ENCODE measurements at regions not wholly inside any gene's neighbourhood (a gene's known extent, or its start where the extent isn't known, plus 50 kb on each side); places are given as distances from the start of the nearest gene placed in this dataset.
"Not testable (repeated sequence)": the region's sequence is repeated elsewhere in the genome, so short reads cannot be mapped to it uniquely, and the experiment has no call there.

GRCh38 chr10:105763611-105764010 lies 1122.5 kb downstream of the SORCS3 start:
- peak in 1 of 5 donors; percentile 0 for DNase-seq

- DNase-seq, result no peak
Measured at GRCh38 chr10:105761576-105762260, 1120.6 kb downstream of the SORCS3 start.

- DNase-seq, result no peak
Measured at GRCh38 chr10:105759669-105760068, 1118.6 kb downstream of the SORCS3 start.

- no peak for DNase-seq
Measured at GRCh38 chr10:105758209-105758998, 1117.3 kb downstream of the SORCS3 start.

GRCh38 chr10:105757302-105757701 lies 1116.2 kb downstream of the SORCS3 start:
- no peak for DNase-seq

GRCh38 chr10:105756386-105756785 lies 1115.3 kb downstream of the SORCS3 start:
- no peak for DNase-seq

- no peak for DNase-seq
Measured at GRCh38 chr10:105751688-105752087, 1110.6 kb downstream of the SORCS3 start.

- DNase-seq, result no peak
Measured at GRCh38 chr10:105745596-105746148, 1104.6 kb downstream of the SORCS3 start.

GRCh38 chr10:105743343-105744056 lies 1102.4 kb downstream of the SORCS3 start:
- no peak for DNase-seq

- DNase-seq, result no peak
Measured at GRCh38 chr10:105742923-105743322, 1101.8 kb downstream of the SORCS3 start.

GRCh38 chr10:105742184-105742583 lies 1101.1 kb downstream of the SORCS3 start:
- DNase-seq, result no peak

GRCh38 chr10:105734479-105734878 lies 1093.4 kb downstream of the SORCS3 start:
- no peak for DNase-seq

GRCh38 chr10:105733924-105734323 lies 1092.8 kb downstream of the SORCS3 start:
- DNase-seq, result no peak

- no peak for DNase-seq
Measured at GRCh38 chr10:105729428-105729827, 1088.3 kb downstream of the SORCS3 start.

GRCh38 chr10:105727586-105727985 lies 1086.5 kb downstream of the SORCS3 start:
- DNase-seq, result not testable (repeated sequence)

GRCh38 chr10:105727131-105727530 lies 1086.0 kb downstream of the SORCS3 start:
- DNase-seq, result no peak

- DNase-seq, result no peak
Measured at GRCh38 chr10:105726149-105726548, 1085.1 kb downstream of the SORCS3 start.

- no peak for DNase-seq
Measured at GRCh38 chr10:105725007-105725406, 1083.9 kb downstream of the SORCS3 start.

GRCh38 chr10:105718207-105718995 lies 1077.3 kb downstream of the SORCS3 start:
- no peak for DNase-seq

- no peak for DNase-seq
Measured at GRCh38 chr10:105714728-105715127, 1073.6 kb downstream of the SORCS3 start.

GRCh38 chr10:105707603-105708002 lies 1066.5 kb downstream of the SORCS3 start:
- DNase-seq, result no peak

GRCh38 chr10:105706281-105707026 lies 1065.4 kb downstream of the SORCS3 start:
- no peak for DNase-seq
